Mononuclear cell (primary cell): ENCODE measurements at regions not wholly inside any gene's neighbourhood (a gene's known extent, or its start where the extent isn't known, plus 50 kb on each side); places are given as distances from the start of the nearest gene placed in this dataset.
"Not testable (repeated sequence)": the region's sequence is repeated elsewhere in the genome, so short reads cannot be mapped to it uniquely, and the experiment has no call there.

Source experiments
- H3K27me3 ChIP-seq: 2 replicates; pipeline ENCODE4 v1.6.0; 2011; ENCODE audit warnings: low read length, control low read depth; ENCODE audit not compliant: insufficient read depth
- H3K4me1 ChIP-seq: 2 replicates; pipeline ENCODE4 v1.5.1; 2011; ENCODE audit warnings: mild to moderate bottlenecking, low read length, control low read depth; ENCODE audit not compliant: insufficient read depth
- H3K4me3 ChIP-seq: 2 replicates; pipeline ENCODE4 v1.5.1; 2011; ENCODE audit warnings: mild to moderate bottlenecking, low read length, moderate library complexity
- H3K9me3 ChIP-seq: 2 replicates; pipeline ENCODE4 v1.5.1; 2011; ENCODE audit warnings: low read depth, mild to moderate bottlenecking, control low read depth, low read length

DNA sequence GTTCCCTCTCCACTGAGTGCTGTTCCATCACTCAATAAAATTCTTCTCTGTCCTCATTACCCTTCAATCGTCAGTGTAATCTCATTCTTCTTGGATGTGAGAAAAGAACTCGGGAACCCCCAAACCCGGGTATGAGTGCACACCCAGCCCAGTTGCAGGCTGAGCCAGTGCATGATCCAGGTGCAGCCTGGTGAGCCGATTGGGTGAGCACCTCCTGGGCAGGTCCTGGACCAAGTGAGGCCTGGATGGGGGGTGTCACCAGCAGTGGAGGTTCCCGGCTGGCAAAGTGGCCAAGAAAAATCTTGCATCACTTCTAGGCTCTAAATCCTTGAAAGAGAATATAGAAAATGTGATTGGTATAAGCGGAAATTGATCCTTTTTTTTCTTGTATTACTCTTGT, 878.8 kb upstream of the KLHL1 start:
- no peaks in the 10 kb centered on the region for H3K9me3 ChIP-seq
- no peak overlapping the region for H3K4me3 ChIP-seq
- no peaks in the 10 kb centered on the region for H3K4me1 ChIP-seq
- no peaks in the 10 kb centered on the region for H3K27me3 ChIP-seq

DNA sequence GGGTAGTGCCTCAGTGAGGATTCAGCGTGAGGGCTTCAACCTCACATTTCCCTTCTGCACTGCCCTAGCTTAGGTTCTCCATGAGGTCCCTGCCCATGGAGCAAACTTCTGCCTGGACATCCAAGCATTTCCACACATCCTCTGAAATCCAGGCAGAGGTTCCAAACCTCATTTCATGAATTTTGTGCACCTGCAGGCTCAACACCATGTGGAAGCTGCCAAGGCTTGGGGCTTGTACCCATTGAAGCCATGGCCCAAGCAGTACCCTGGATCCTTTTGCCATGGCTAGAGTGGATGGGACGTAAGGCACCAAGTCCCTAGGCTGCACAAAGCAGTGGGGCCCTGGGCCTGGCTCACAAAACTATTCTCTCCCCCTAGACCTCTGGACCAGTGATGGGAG, 877.1 kb upstream of the KLHL1 start:
- no peak overlapping the region for H3K4me3 ChIP-seq
- H3K27me3 ChIP-seq, result no peaks in the 10 kb centered on the region
- no peaks in the 10 kb centered on the region for H3K9me3 ChIP-seq
- no peaks in the 10 kb centered on the region for H3K4me1 ChIP-seq

DNA sequence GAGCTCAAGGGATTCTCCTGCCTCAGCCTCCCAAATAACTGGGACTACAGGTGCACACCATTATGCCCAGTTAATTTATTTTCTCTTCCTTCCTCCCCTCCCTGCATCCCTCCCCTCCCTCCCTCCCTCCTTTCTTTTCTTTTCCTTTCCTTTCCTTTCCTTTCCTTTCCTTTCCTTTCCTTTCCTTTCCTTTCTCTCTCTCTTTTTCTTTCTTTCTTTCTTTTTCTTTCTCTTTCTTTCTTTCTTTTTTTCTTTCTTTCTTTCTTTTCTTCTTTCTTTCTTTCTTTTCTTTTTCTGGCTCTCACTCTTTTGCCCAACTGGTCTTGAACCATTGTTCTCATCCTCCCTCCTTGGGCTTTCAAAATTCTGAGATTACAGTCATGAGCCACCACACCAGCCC, 873.0 kb upstream of the KLHL1 start:
- not testable (repeated sequence) for H3K4me1 ChIP-seq, H3K27me3 ChIP-seq, H3K9me3 ChIP-seq, H3K4me3 ChIP-seq

DNA sequence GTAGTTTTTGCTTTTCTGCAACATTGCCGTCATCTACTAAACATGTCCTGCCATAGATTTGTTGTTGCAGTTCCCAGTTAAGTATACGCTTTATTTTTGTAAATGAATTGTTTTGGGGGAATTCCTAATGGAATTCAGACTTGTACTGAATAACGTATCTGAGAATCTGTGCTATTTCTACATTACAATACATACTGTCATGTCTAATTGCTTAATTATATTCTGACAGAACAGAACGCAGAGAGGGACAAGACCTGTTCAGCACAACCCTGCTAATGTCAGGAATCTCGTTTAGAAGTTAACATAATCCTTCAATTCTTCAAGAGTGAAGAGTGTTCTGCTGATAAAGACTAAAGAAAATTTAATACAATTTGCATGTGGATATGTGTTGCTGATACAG, 861.1 kb upstream of the KLHL1 start:
- no peak overlapping the region for H3K4me3 ChIP-seq
- no peaks in the 10 kb centered on the region for H3K9me3 ChIP-seq
- no peaks in the 10 kb centered on the region for H3K27me3 ChIP-seq

DNA sequence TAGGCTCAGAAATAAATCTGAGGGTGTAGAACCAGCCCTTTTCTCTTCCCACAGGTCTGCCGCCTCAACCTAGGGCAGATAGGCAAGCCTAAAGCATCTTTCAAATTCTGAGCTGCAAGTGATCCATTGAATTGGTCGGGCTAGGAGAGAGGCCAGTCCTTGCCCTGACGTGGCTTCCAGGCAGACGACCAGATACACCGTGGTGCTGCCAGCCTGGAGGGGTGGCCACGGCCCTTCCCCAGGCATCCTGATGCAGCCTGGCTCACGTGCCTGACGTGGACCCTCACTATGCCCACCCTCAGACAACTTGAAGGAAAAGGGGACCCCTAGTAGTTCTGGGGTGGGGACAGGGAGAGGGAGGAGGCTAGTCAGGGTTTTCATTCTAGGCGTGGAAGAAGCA, 859.3 kb upstream of the KLHL1 start:
- Histone ChIP-seq H3K9me3 (no peaks in the 10 kb centered on the region), H3K4me3 (no peak overlapping the region), H3K4me1 (no peaks in the 10 kb centered on the region), H3K27me3 (no peaks in the 10 kb centered on the region)

More for the DNA sequence above, 861.1 kb upstream of the KLHL1 start:
- H3K4me1 ChIP-seq, result no peaks in the 10 kb centered on the region

DNA sequence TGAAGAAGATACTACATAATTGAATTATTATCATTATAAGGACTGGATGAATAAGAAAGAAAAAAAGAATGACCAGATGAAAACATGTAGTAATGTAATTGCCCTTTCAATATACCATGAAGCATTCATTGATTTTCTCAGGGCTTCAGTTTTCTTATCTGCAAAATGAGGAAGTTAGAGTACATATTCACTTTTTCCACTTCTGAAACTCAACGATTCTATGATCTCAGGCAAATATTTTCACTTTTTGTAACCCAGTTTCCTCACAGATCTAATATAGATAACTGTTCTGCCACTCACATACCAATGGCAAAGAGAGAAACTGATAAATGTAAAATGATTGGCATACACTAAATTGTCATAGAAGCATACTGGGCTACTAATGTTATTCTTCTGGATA, 856.6 kb upstream of the KLHL1 start:
- Histone ChIP-seq H3K9me3 (no peaks in the 10 kb centered on the region), H3K27me3 (no peaks in the 10 kb centered on the region), H3K4me3 (no peak overlapping the region), H3K4me1 (no peaks in the 10 kb centered on the region)

DNA sequence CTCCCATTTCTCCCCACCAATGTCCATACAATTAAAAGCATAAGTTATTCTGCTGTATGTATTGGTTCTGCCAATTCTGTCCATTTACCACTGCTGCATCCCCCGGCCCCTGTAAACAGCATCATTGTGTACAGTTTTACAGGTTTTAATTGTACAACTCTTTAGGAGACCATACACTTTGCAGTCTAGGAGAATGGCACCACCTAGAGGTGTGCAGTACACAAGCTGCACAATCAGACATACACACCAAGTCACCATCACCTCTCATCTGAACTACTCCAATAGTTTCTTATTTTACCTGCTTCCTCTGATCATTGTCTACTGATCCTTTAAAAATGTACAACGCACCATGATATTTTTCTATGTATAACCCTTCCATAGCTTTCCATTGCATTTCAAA, 855.9 kb upstream of the KLHL1 start:
- H3K9me3 ChIP-seq, result no peaks in the 10 kb centered on the region
- H3K4me3 ChIP-seq, result no peak overlapping the region
- H3K27me3 ChIP-seq, result no peaks in the 10 kb centered on the region
- no peaks in the 10 kb centered on the region for H3K4me1 ChIP-seq

DNA sequence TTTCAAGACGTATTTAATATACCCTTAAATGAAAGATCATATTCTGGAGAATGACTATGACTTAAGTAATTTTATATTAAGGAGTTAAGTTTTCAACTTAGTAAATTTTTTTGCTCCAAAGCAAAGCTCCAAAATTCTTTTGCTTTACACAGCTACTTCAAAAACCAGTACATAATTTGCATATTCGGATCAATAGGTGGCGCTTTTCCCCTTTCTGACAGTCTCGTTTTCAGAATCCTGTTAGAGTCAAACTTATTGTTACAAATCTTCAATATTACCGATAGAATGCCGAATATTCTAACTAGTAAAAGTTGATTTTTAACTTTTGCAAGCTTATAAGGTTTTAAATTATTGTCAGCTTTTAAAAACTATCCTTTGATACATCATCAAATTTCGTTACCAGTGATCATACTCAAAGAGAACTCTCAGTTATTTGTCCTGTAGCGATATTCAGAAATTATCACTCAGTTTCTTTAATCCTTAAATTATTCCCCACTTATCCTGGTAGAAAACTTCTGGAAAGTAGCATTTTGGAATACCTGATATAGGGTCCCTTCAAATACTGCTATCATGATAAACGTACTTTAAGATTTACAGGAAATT, 852.7 kb upstream of the KLHL1 start:
- Histone ChIP-seq H3K9me3 (no peaks in the 10 kb centered on the region), H3K4me1 (no peaks in the 10 kb centered on the region), H3K4me3 (no peak overlapping the region), H3K27me3 (no peaks in the 10 kb centered on the region)

DNA sequence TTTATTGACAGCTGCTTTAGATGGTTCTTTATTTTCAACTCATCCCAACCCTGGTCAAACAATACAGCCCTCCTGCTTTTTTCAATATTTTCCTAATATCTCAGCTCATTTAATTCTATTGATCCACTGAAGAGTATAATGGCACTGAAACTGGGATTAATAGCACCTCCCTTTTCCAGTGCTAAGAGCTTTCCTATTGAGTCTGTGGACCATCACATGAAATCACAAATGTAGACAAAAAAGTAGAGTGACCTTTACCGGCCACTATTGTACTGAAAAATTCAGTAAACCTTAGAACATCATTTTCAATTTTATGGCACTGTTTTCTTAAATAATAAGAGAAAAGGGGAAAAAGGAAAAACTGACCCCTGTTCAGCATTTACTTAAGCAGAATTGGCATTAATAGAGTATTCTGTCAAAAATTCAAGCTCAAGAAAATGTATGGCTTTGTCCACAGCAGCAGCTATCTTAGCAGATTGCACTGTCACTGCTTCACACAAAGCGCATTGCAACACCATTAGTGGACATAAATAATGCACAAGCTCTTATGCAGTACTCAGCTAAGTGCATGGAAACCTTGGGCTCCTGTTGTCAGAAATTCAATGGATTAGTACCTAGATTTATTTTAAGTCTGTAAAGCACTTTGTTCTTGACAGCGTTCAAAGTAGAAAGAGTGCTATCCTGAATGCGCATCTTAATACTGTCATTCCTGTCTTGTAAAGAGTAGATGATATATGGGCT, 851.0 kb upstream of the KLHL1 start:
- H3K4me3 ChIP-seq, result no peak overlapping the region
- H3K27me3 ChIP-seq, result no peaks in the 10 kb centered on the region
- H3K9me3 ChIP-seq, result no peaks in the 10 kb centered on the region
- no peaks in the 10 kb centered on the region for H3K4me1 ChIP-seq

DNA sequence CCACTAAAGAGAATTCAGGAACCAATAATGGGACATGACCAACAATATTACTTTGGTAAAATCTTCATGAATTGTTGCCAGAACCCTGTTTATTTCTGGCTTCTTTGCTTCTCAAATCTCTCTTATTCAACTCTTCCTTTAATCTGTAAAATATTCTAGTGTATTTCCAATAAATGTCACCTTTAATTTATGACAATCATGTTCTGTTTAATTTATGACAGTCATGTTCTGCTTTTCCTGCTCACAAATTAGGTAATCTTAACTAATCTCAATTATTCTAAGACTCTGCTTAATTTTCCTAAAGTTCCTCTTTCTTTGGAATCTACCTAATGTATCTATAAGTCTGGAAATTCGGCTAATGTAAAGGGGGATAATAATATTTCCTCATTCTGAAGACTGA, 847.6 kb upstream of the KLHL1 start:
- no peak overlapping the region for H3K4me3 ChIP-seq
- no peaks in the 10 kb centered on the region for H3K4me1 ChIP-seq

DNA sequence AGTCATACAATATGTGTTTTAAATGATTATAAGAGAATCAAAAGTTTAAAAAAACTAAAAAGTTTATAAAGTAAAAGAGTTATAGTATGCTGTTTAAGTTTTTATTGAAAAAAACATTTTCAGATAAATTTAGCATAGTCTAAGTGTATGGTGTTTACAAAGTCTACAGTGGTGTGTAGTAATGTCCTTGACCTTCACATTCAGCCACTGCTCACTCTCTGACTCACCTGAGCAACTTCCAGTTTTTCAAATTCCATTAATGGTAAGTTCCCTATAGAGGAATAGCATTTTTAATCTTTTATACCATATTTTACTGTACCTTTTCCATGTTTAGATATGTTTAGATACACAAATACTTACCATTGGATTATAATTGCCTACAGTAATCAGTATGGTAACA, 842.4 kb upstream of the KLHL1 start:
- H3K4me3 ChIP-seq, result no peak overlapping the region
- no peaks in the 10 kb centered on the region for H3K4me1 ChIP-seq
- no peaks in the 10 kb centered on the region for H3K27me3 ChIP-seq
- H3K9me3 ChIP-seq, result no peaks in the 10 kb centered on the region

More for the DNA sequence above, 847.6 kb upstream of the KLHL1 start:
- Histone ChIP-seq H3K27me3 (no peaks in the 10 kb centered on the region), H3K9me3 (no peaks in the 10 kb centered on the region)

DNA sequence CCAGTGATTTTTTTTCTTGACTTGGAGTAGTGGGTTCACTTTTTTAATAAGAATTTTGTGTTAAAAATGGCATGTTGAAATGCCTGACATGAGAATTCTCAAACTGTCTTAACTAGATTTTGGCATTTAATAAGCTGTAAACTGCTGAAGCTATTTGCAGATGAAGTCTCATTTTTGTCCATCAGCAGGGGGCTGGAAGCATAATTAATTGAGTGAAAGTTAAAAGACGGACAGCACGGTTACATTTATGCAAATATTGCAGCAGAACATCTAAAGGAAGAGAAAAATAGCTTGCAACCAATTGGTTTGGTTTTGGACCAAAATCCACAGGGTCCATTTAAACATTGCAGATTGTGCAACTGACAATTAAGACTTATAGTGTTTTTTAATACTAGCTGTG, 837.3 kb upstream of the KLHL1 start:
- Histone ChIP-seq H3K4me1 (no peaks in the 10 kb centered on the region), H3K27me3 (no peaks in the 10 kb centered on the region), H3K9me3 (no peaks in the 10 kb centered on the region), H3K4me3 (no peak overlapping the region)

DNA sequence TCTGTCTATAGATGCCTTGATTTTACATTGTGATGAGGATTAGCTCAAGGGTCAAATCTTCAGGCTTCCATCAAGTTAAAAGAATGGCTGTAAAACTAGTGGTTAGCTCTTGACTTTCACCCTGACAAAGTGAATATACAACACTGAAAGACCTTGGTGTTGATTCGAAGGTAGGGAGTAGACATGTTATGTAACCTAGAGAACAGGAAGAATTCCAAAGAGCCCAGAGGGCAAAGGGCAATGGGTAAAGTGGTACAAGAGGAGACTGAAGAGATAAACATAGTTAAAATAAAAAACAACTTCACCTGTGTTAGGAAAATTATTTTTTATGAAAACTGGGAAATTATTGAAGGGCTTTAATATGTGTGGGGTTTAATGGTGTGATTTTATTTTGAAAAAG, 833.2 kb upstream of the KLHL1 start:
- Histone ChIP-seq H3K4me3 (no peak overlapping the region), H3K4me1 (no peaks in the 10 kb centered on the region), H3K9me3 (no peaks in the 10 kb centered on the region), H3K27me3 (no peaks in the 10 kb centered on the region)

DNA sequence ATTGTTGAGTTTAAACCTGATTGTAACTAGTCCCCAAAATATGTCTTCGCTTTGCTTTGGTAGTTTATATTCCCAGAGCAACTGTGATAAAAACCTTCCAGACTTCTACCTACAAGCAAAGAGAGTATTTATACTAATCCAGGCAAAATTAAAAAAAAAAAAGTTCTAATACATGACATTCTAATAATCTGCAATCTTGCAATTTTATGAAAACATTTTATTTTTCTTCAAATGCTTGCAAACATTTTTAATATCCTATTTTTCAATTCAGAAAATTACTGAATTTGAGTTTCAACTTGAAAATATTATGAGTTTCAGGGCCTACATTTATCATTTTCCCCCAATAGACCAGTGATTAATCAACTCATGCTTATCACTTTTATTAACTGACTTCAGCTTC, 830.2 kb upstream of the KLHL1 start:
- Histone ChIP-seq H3K9me3 (no peaks in the 10 kb centered on the region), H3K4me1 (no peaks in the 10 kb centered on the region), H3K4me3 (no peak overlapping the region), H3K27me3 (no peaks in the 10 kb centered on the region)

DNA sequence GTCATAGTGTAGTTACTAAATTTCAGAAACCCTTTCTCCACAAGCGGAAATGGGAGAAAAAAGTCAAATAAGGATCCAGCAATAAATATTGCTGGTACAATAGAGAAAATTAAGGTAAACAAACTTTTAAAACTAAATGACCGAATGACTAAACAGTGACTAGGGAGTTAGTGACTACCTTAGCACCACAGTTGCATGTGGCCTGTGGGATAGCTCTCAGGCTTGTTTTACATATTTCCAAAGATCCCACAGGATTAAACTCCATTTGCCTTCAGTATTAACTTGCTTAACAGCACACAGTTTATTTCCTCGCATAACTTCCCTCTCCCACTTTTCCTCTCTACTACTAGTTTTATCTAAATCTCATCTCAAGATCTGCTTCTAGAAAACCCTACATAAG, 824.3 kb upstream of the KLHL1 start:
- H3K4me1 ChIP-seq, result no peaks in the 10 kb centered on the region

More for the DNA sequence above, 824.3 kb upstream of the KLHL1 start:
- Histone ChIP-seq H3K27me3 (no peaks in the 10 kb centered on the region), H3K4me3 (no peak overlapping the region), H3K9me3 (no peaks in the 10 kb centered on the region)
